NT2/D1 (cell line): ENCODE measurements at regions not wholly inside any gene's neighbourhood (a gene's known extent, or its start where the extent isn't known, plus 50 kb on each side); places are given as distances from the start of the nearest gene placed in this dataset.

Experiments used
- SUZ12 ChIP-seq: IDR thresholded peaks from 2 replicates; pipeline ENCODE4 v1.6.1; 2011; ENCODE audit not compliant: insufficient read length, insufficient read depth; ENCODE audit errors: extremely low read depth
- ZNF274 ChIP-seq: IDR thresholded peaks from 2 replicates; pipeline ENCODE4 v1.6.1; 2011; ENCODE audit warnings: mild to moderate bottlenecking, low read depth, low read length

- TF ChIP-seq SUZ12 (no peak), ZNF274 (no peak)
Measured at GRCh38 chr3:86815880-86816279, 175.1 kb downstream of the VGLL3 start.
